H1 (cell line): ENCODE measurements at regions not wholly inside any gene's neighbourhood (a gene's known extent, or its start where the extent isn't known, plus 50 kb on each side); places are given as distances from the start of the nearest gene placed in this dataset.

Source experiments
- BRCA1 ChIP-seq: IDR thresholded peaks from 2 replicates; pipeline ENCODE4 v1.6.1; 2012; ENCODE audit warnings: low read depth, low read length, improper control_type of control experiment
- CBX5 ChIP-seq: fragments of 300-800, 300-1000 bp; sonication (generic); IDR thresholded peaks from 2 replicates; pipeline ENCODE4 v1.7.1; 2016; ENCODE audit warnings: antibody characterized with exemption, low read length, low read depth
- EP300 ChIP-seq, 2 experiments: IDR thresholded peaks; 1 replicate in 1 of 2; 2 replicates in 1 of 2; pipeline ENCODE4 v1.6.1; 2011 to 2012; ENCODE audit warnings: low read depth in 2 of 2, low read length in 2 of 2, mild to moderate bottlenecking in 2 of 2, borderline replicate concordance in 1 of 2, inconsistent platforms in 1 of 2, moderate library complexity in 1 of 2
- POLR2AphosphoS5 ChIP-seq: IDR thresholded peaks from 2 replicates; pipeline ENCODE4 v1.6.1; 2011; ENCODE audit warnings: low read depth, low read length
- RAD21 ChIP-seq, 2 experiments: IDR thresholded peaks in 1 of 2; conservative IDR thresholded peaks in 1 of 2; 2 replicates each; pipeline ENCODE4 v1.6.1; 2011; ENCODE audit warnings: low read depth in 2 of 2, low read length in 2 of 2, improper control_type of control experiment in 1 of 2, inconsistent platforms in 1 of 2, mild to moderate bottlenecking in 1 of 2, moderate library complexity in 1 of 2
- SP2 ChIP-seq: IDR thresholded peaks from 2 replicates; pipeline ENCODE4 v1.6.1; 2012; ENCODE audit warnings: mild to moderate bottlenecking, low read length, inconsistent platforms
- SRF ChIP-seq: IDR thresholded peaks from 2 replicates; pipeline ENCODE4 v1.6.1; 2011; ENCODE audit warnings: mild to moderate bottlenecking, low read depth, low read length, moderate library complexity
- ZNF274 ChIP-seq: IDR thresholded peaks from 2 replicates; pipeline ENCODE4 v1.7.0; 2012; ENCODE audit warnings: low read length, borderline replicate concordance; ENCODE audit errors: extremely low read depth
- TF ChIP-seq, protein P1 (sequence below), 3 experiments: IDR thresholded peaks; 1 replicate in 2 of 3; 2 replicates in 1 of 3; pipeline versions ENCODE4 v1.5.1 to v1.6.1; 2011; ENCODE audit warnings: low read length in 3 of 3, mild to moderate bottlenecking in 3 of 3, inconsistent platforms in 2 of 3, low read depth in 1 of 3, moderate library complexity in 1 of 3; ENCODE audit not compliant: insufficient read depth in 1 of 3; ENCODE audit errors: control extremely low read depth in 1 of 3

DNA sequence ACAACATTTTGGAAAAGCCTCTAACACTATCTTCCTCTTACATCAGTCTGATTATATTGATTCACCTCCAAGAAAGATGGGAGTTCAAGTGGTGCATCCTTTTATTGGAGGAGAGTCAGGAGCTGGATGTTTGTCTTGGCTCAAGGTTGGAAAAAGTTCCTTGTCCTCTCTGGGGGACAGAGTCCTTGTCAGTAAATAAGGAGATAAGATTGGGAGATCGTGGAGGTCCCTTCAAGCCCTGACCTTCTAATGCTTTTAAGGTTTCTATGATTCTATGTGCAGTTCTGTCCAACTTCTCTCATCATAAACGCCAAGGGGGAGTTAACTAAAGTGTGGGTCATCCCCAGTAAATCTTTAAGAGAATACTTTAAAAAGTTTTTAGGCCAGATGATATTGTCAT, 60.9 kb upstream of the CCBE1 start:
- TF ChIP-seq ZNF274 (no peak), RAD21 (IDR thresholded peaks at IDR 0.05 in 1 of 2, conservative IDR thresholded peaks at IDR 0.05 in 1 of 2; ENCODE audit: low read depth in 2 of 2, low read length in 2 of 2) (no peak), CBX5 (no peak), SRF (no peak), EP300 (IDR thresholded peaks at IDR 0.05; ENCODE audit: borderline replicate concordance in 1 of 2, low read depth in 2 of 2, low read length in 2 of 2) (no peak), POLR2AphosphoS5 (no peak), BRCA1 (no peak), SP2 (no peak)
- TF ChIP-seq, protein P1, sequence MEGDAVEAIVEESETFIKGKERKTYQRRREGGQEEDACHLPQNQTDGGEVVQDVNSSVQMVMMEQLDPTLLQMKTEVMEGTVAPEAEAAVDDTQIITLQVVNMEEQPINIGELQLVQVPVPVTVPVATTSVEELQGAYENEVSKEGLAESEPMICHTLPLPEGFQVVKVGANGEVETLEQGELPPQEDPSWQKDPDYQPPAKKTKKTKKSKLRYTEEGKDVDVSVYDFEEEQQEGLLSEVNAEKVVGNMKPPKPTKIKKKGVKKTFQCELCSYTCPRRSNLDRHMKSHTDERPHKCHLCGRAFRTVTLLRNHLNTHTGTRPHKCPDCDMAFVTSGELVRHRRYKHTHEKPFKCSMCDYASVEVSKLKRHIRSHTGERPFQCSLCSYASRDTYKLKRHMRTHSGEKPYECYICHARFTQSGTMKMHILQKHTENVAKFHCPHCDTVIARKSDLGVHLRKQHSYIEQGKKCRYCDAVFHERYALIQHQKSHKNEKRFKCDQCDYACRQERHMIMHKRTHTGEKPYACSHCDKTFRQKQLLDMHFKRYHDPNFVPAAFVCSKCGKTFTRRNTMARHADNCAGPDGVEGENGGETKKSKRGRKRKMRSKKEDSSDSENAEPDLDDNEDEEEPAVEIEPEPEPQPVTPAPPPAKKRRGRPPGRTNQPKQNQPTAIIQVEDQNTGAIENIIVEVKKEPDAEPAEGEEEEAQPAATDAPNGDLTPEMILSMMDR (IDR thresholded peaks at IDR 0.05; ENCODE audit: control extremely low read depth in 1 of 3, insufficient read depth in 1 of 3, low read depth in 1 of 3, low read length in 3 of 3): no peak
